ENCODE measurements at regions not wholly inside any gene's neighbourhood (a gene's known extent, or its start where the extent isn't known, plus 50 kb on each side); places are given as distances from the start of the nearest gene placed in this dataset.

DNA sequence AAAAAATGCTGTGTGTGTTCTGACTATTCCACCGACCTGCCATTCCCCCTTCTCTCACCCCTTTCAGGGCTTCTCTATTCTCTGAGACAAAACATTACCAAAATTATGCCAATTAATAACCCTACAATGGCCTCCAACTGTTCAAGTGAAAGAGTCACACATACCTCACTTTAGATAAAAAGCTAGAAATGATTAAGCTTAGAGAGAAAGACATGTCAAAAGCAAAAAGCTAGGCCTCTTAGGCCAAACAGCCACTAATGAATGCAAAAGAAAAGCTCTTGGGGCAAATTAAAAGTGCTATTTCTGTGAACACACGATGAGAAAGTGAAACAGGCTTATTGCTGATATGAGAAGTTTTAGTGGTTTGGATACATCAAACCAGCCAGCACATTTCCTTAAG is 279.6 kb upstream of the GRAMD2B start:
- TF ChIP-seq EZH2phosphoT487 (IDR thresholded peaks at IDR 0.05; ENCODE audit: borderline replicate concordance, low read depth, low read length): no peak
- TF ChIP-seq CTCF (conservative IDR thresholded peaks at IDR 0.05; ENCODE audit: low read length): no peak
